ENCODE measurements at regions not wholly inside any gene's neighbourhood (a gene's known extent, or its start where the extent isn't known, plus 50 kb on each side); places are given as distances from the start of the nearest gene placed in this dataset.

- Histone ChIP-seq H3K14ac (replicated peaks; ENCODE audit: low read depth, low read length) (no peak overlapping the region), H4K91ac (ENCODE audit: insufficient read depth, low read depth, low read length) (no peak overlapping the region), H4K8ac (ENCODE audit: low read depth in 2 of 2, low read length in 2 of 2) (no peak overlapping the region), H3K9me3 (ENCODE audit: control insufficient read depth, insufficient read depth, low read length) (peaks cover 10% of the 10 kb centered on the region; the same call in 1 of the 2 replicates), H3K9me1 (ENCODE audit: insufficient read depth, low read length) (no peaks in the 10 kb centered on the region), H3K4ac (ENCODE audit: low read depth, low read length) (no peak overlapping the region), H2AK5ac (ENCODE audit: low read depth, low read length) (no peak overlapping the region), H3K9ac (ENCODE audit: low read depth, low read length) (no peak overlapping the region), H2AFZ (replicated peaks; ENCODE audit: low read length, poor library complexity) (no peak overlapping the region), H2BK15ac (ENCODE audit: low read depth, low read length) (no peak overlapping the region), H3K18ac (ENCODE audit: low read depth, low read length) (no peak overlapping the region), H3K36me3 (ENCODE audit: control insufficient read depth, insufficient read depth, low read length) (no peaks in the 10 kb centered on the region), H4K20me1 (ENCODE audit: insufficient read depth, low read length) (no peaks in the 10 kb centered on the region), H3K23ac (ENCODE audit: low read depth, low read length) (no peak overlapping the region), H3K4me1 (ENCODE audit: control insufficient read depth, insufficient read depth, low read length) (no peaks in the 10 kb centered on the region), H2BK20ac (ENCODE audit: low read depth, low read length) (no peak overlapping the region), H3K27me3 (ENCODE audit: control insufficient read depth, insufficient read depth, low read length) (no peaks in the 10 kb centered on the region), H3K4me2 (ENCODE audit: low read depth, low read length) (no peak overlapping the region), H2AK9ac (replicated peaks; ENCODE audit: low read depth, low read length, poor library complexity) (no peak overlapping the region), H3K27ac (ENCODE audit: insufficient read depth, low read length) (no peak overlapping the region), H3K79me1 (ENCODE audit: low read depth in 1 of 2, low read length in 2 of 2) (no peaks in the 10 kb centered on the region), H3K4me3 (ENCODE audit: insufficient read depth, low read depth, low read length) (no peak overlapping the region), H2BK5ac (ENCODE audit: low read depth, low read length, poor library complexity, severe bottlenecking) (no peak overlapping the region), H3K56ac (ENCODE audit: extremely low read depth, insufficient read depth, low read length) (no peak overlapping the region), H4K5ac (ENCODE audit: low read depth, low read length) (no peak overlapping the region), H2BK120ac (ENCODE audit: low read depth, low read length) (no peak overlapping the region)
- no peak for DNase-seq
- ChIA-PET POLR2A (ENCODE audit: unreplicated experiment) (no interaction called here), CTCF (no interaction called here)
- dilution Hi-C loops (cut with HindIII; ENCODE audit: low sequenced_read_pairs, unreplicated experiment) (no loop called here), in situ Hi-C loops (cut with MboI; ENCODE audit: low sequenced_read_pairs) (no loop called here), intact Hi-C loops (cut with micrococcal nuclease) (no loop called here)
- no TSS peak for BruUV-seq (replicated peaks)
- WGBS, 2 experiments (ENCODE audit: extremely low coverage in 2 of 2, insufficient read length in 1 of 2) = no CpG with 5 or more reads among the region's 3 CpGs
- no peak for ATAC-seq (ENCODE audit: low read depth)
- no peak for TF ChIP-seq USF2 (IDR thresholded peaks at IDR 0.05; ENCODE audit: low read depth, low read length)
- TF ChIP-seq POLR2A (IDR thresholded peaks at IDR 0.05; ENCODE audit: low read depth, low read length) = no peak
- no peak for TF ChIP-seq MAFK (IDR thresholded peaks at IDR 0.05; ENCODE audit: low read depth, low read length)
- no peak for TF ChIP-seq RFX5 (IDR thresholded peaks at IDR 0.05; ENCODE audit: low read depth, low read length)
- TF ChIP-seq RCOR1 (IDR thresholded peaks at IDR 0.05; ENCODE audit: insufficient replicate concordance, low read length) = no peak
- no peak for TF ChIP-seq SMC3 (IDR thresholded peaks at IDR 0.05; ENCODE audit: low read depth, low read length)
- TF ChIP-seq MXI1 (IDR thresholded peaks at IDR 0.05; ENCODE audit: borderline replicate concordance, low read depth, low read length) = no peak
- no peak for TF ChIP-seq CHD1 (IDR thresholded peaks at IDR 0.05; ENCODE audit: low read depth, low read length)
- TF ChIP-seq BHLHE40 (IDR thresholded peaks at IDR 0.05; ENCODE audit: low read depth, low read length) = no peak
- TF ChIP-seq CTCF (conservative IDR thresholded peaks at IDR 0.05; ENCODE audit: low read depth, low read length) = no peak
- TF ChIP-seq MAZ (IDR thresholded peaks at IDR 0.05; ENCODE audit: borderline replicate concordance, low read depth, low read length) = no peak
- TF ChIP-seq CEBPB (IDR thresholded peaks at IDR 0.05; ENCODE audit: low read depth, low read length) = no peak
- TF ChIP-seq, protein P1, sequence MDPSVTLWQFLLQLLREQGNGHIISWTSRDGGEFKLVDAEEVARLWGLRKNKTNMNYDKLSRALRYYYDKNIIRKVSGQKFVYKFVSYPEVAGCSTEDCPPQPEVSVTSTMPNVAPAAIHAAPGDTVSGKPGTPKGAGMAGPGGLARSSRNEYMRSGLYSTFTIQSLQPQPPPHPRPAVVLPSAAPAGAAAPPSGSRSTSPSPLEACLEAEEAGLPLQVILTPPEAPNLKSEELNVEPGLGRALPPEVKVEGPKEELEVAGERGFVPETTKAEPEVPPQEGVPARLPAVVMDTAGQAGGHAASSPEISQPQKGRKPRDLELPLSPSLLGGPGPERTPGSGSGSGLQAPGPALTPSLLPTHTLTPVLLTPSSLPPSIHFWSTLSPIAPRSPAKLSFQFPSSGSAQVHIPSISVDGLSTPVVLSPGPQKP (IDR thresholded peaks at IDR 0.05; ENCODE audit: borderline replicate concordance, low read depth, low read length) = no peak
- TF ChIP-seq FOS (IDR thresholded peaks at IDR 0.05; ENCODE audit: low read depth, low read length) = no peak
- no peak for TF ChIP-seq NFE2L2 (IDR thresholded peaks at IDR 0.05; ENCODE audit: low read depth, low read length)
- no peak for TF ChIP-seq RAD21 (IDR thresholded peaks at IDR 0.05; ENCODE audit: low read length)
These were observed 582.6 kb downstream of the MRPL39 start for GRCh38 chr21:25024639-25025038.

Measured in IMR-90 (cell line).